Trophoblast cell (in vitro differentiated cells and primary cell): ENCODE measurements at regions not wholly inside any gene's neighbourhood (a gene's known extent, or its start where the extent isn't known, plus 50 kb on each side); places are given as distances from the start of the nearest gene placed in this dataset.
"Not testable (repeated sequence)": the region's sequence is repeated elsewhere in the genome, so short reads cannot be mapped to it uniquely, and the experiment has no call there.

Source experiments
- DNase-seq, 2 donors: peaks; one replicate each; pipeline ENCODE4 v3.0.0-alpha.2; 2016
- H2AFZ ChIP-seq: 2 replicates; pipeline ENCODE4 v1.6.1; 2013; ENCODE audit warnings: low read length, moderate library complexity, mild to moderate bottlenecking; ENCODE audit not compliant: insufficient read depth, poor library complexity
- H2AK5ac ChIP-seq: 2 replicates; pipeline ENCODE4 v1.6.1; 2013; ENCODE audit warnings: mild to moderate bottlenecking, low read length
- H2BK120ac ChIP-seq: 2 replicates; pipeline ENCODE4 v1.6.1; 2013; ENCODE audit warnings: low read length, mild to moderate bottlenecking, moderate library complexity; ENCODE audit not compliant: insufficient read depth, poor library complexity
- H2BK12ac ChIP-seq: 2 replicates; pipeline ENCODE4 v1.6.1; 2013; ENCODE audit warnings: mild to moderate bottlenecking, low read length, moderate library complexity
- H2BK5ac ChIP-seq: 2 replicates; pipeline ENCODE4 v1.6.1; 2013; ENCODE audit warnings: low read length, low read depth, moderate library complexity, mild to moderate bottlenecking; ENCODE audit not compliant: poor library complexity
- H3K14ac ChIP-seq: 2 replicates; pipeline ENCODE4 v1.6.1; 2013; ENCODE audit warnings: mild to moderate bottlenecking, low read length
- H3K18ac ChIP-seq: 2 replicates; pipeline ENCODE4 v1.6.1; 2013; ENCODE audit warnings: mild to moderate bottlenecking, low read length
- H3K23ac ChIP-seq: 2 replicates; pipeline ENCODE4 v1.6.1; 2013; ENCODE audit warnings: low read length
- H3K27ac ChIP-seq: 2 replicates; pipeline ENCODE4 v1.5.1; 2013; ENCODE audit warnings: low read depth, mild to moderate bottlenecking, inconsistent platforms, low read length, moderate library complexity
- H3K27me3 ChIP-seq: 2 replicates; pipeline ENCODE4 v1.6.1; 2013; ENCODE audit warnings: inconsistent platforms, mild to moderate bottlenecking, low read length, moderate library complexity; ENCODE audit not compliant: insufficient read depth
- H3K36me3 ChIP-seq, 2 experiments: 1 replicate in 1 of 2; 2 replicates in 1 of 2; pipeline ENCODE4 v1.6.1; 2013; ENCODE audit warnings: low read length in 2 of 2, mild to moderate bottlenecking in 2 of 2, moderate library complexity in 1 of 2; ENCODE audit not compliant: insufficient read depth in 2 of 2, control insufficient read depth in 1 of 2
- H3K4ac ChIP-seq: 2 replicates; pipeline ENCODE4 v1.6.1; 2013; ENCODE audit warnings: low read depth, mild to moderate bottlenecking, low read length, moderate library complexity
- H3K4me1 ChIP-seq, 2 experiments: 1 replicate in 1 of 2; 2 replicates in 1 of 2; pipeline ENCODE4 v1.6.1; 2013; ENCODE audit warnings: low read length in 2 of 2, mild to moderate bottlenecking in 2 of 2, moderate library complexity in 1 of 2; ENCODE audit not compliant: insufficient read depth in 2 of 2, control insufficient read depth in 1 of 2
- H3K4me2 ChIP-seq: 2 replicates; pipeline ENCODE4 v1.6.1; 2013; ENCODE audit warnings: inconsistent platforms, mild to moderate bottlenecking, low read length, moderate library complexity
- H3K4me3 ChIP-seq: 2 replicates; pipeline ENCODE4 v1.5.1; 2013; ENCODE audit warnings: mild to moderate bottlenecking, low read depth, low read length, inconsistent platforms
- H3K79me1 ChIP-seq: one replicate; pipeline ENCODE4 v1.6.1; 2013; ENCODE audit warnings: low read length
- H3K79me2 ChIP-seq: 2 replicates; pipeline ENCODE4 v1.6.1; 2013; ENCODE audit warnings: low read length, mild to moderate bottlenecking; ENCODE audit not compliant: control insufficient read depth, insufficient read depth, poor library complexity
- H3K9ac ChIP-seq: 2 replicates; pipeline ENCODE4 v1.6.1; 2013; ENCODE audit warnings: mild to moderate bottlenecking, low read length
- H3K9me3 ChIP-seq: 2 replicates; pipeline ENCODE4 v1.6.1; 2013; ENCODE audit warnings: low read depth, mild to moderate bottlenecking, control low read depth, inconsistent platforms, low read length; ENCODE audit not compliant: insufficient read depth
- H4K12ac ChIP-seq: 2 replicates; pipeline ENCODE4 v1.6.1; 2013; ENCODE audit warnings: low read depth, mild to moderate bottlenecking, low read length, moderate library complexity
- H4K8ac ChIP-seq: 2 replicates; pipeline ENCODE4 v1.6.1; 2013; ENCODE audit warnings: low read depth, mild to moderate bottlenecking, low read length, moderate library complexity
- H4K91ac ChIP-seq: one replicate; pipeline ENCODE4 v1.6.1; 2013; ENCODE audit warnings: low read depth, mild to moderate bottlenecking, low read length, moderate library complexity
- WGBS: extraction: QIAGEN DNeasy Blood & Tissue Kit; methylation state at CpG from one replicate; pipeline ENCODE4 v1.1.7; 2013; ENCODE audit warnings: missing lambda C conversion rate; ENCODE audit not compliant: insufficient read length, insufficient coverage; ENCODE audit errors: extremely low coverage; 5-methylcytosine and 5-hydroxymethylcytosine counted together

DNA sequence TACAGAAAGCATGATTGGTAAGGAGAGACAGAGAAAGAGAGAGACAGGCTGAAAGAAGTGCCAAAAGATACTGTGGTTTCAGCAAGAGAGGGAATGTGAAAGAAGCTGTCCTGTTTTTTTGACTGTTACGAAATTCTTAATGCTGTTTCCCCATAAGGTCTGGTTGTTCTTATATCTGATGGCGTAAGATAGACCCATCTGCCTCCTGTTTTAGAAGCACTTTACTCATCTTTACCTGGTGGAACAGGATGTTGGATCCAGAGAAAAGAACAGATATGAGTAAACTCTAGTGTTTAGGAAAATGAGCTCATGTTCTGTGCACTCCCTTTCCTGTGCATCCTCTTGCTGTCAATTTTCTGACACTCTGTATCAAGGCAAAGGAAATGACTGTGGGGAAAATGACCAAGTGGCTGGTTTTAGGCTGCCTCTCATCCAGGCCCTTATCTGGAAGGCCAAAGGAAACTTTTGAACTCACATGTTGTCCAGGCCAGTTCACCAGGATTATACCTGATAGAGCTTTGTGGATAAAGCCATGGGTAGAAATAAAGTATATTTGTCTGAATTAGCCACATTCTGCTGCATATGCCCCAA, 311.7 kb upstream of the HTR2C start:
- Histone ChIP-seq H3K4me1 (no peaks in the 10 kb centered on the region), H4K91ac (no peak overlapping the region), H4K8ac (no peak overlapping the region), H3K79me1 (no peaks in the 10 kb centered on the region), H3K79me2 (no peaks in the 10 kb centered on the region), H2AK5ac (no peak overlapping the region), H3K27ac (peak overlapping the region; percentile 10), H3K23ac (no peak overlapping the region), H2BK5ac (no peak overlapping the region), H3K14ac (no peak overlapping the region), H3K27me3 (no peaks in the 10 kb centered on the region), H3K9me3 (no peaks in the 10 kb centered on the region), H4K12ac (no peak overlapping the region), H3K4ac (no peak overlapping the region), H3K18ac (no peak overlapping the region), H3K4me3 (no peak overlapping the region), H3K4me2 (no peak overlapping the region), H2BK12ac (no peak overlapping the region), H3K36me3 (no peaks in the 10 kb centered on the region), H2AFZ (no peak overlapping the region), H2BK120ac (no peak overlapping the region), H3K9ac (no peak overlapping the region)
- no peak for DNase-seq
- no CpG with 5 or more reads among the region's 2 CpGs for WGBS

GRCh38 chrX:114270371-114270770, 313.5 kb upstream of the HTR2C start:
- not testable (repeated sequence) for H3K9me3 ChIP-seq, H2BK5ac ChIP-seq, H3K36me3 ChIP-seq, H3K27ac ChIP-seq, H3K23ac ChIP-seq, H4K91ac ChIP-seq, H2AFZ ChIP-seq, H3K18ac ChIP-seq, H3K4me1 ChIP-seq, H3K4me3 ChIP-seq, DNase-seq, H2BK12ac ChIP-seq, H4K8ac ChIP-seq, H3K79me1 ChIP-seq, H3K27me3 ChIP-seq, H3K9ac ChIP-seq, H3K14ac ChIP-seq, H2BK120ac ChIP-seq, H3K79me2 ChIP-seq, H2AK5ac ChIP-seq, H4K12ac ChIP-seq, H3K4ac ChIP-seq, H3K4me2 ChIP-seq
- WGBS, result no CpG with 5 or more reads among the region's 21 CpGs

DNA sequence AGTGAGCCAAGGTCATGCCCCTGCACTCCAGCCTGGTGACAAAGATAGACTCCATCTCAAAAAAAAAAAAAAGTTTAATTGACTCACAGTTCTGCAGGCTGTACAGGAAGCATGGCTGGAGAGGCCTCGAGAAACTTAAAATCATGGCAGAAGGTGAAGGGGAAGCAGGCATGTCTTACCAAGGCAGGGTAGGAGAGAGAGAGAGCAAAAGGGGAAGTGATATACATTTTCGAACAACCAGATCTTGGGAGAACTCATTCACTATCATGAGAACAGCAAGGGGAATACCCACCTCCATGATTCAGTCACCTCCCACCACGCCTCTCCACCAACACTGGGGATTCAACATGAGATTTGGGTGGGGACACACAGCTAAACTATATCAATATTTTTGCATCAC, 315.2 kb upstream of the HTR2C start:
- H3K79me1 ChIP-seq, result no peaks in the 10 kb centered on the region
- H4K91ac ChIP-seq, result no peak overlapping the region
- no CpG with 5 or more reads among the region's 3 CpGs for WGBS
- no peak overlapping the region for H3K4me3 ChIP-seq
- H2AFZ ChIP-seq, result no peak overlapping the region
- H3K27me3 ChIP-seq, result no peaks in the 10 kb centered on the region
- no peaks in the 10 kb centered on the region for H3K4me1 ChIP-seq
- no peaks in the 10 kb centered on the region for H3K9me3 ChIP-seq
- no peak overlapping the region for H2BK120ac ChIP-seq
- H3K79me2 ChIP-seq, result no peaks in the 10 kb centered on the region
- H3K9ac ChIP-seq, result no peak overlapping the region
- H3K23ac ChIP-seq, result no peak overlapping the region
- H3K27ac ChIP-seq, result no peak overlapping the region
- H2BK12ac ChIP-seq, result no peak overlapping the region
- no peak overlapping the region for H4K8ac ChIP-seq
- H3K4ac ChIP-seq, result no peak overlapping the region
- no peak overlapping the region for H4K12ac ChIP-seq
- no peak overlapping the region for H3K4me2 ChIP-seq
- H3K14ac ChIP-seq, result no peak overlapping the region
- no peak overlapping the region for H3K18ac ChIP-seq
- no peak overlapping the region for H2BK5ac ChIP-seq
- no peaks in the 10 kb centered on the region for H3K36me3 ChIP-seq
- DNase-seq, result no peak
- H2AK5ac ChIP-seq, result no peak overlapping the region

- Histone ChIP-seq H3K4me2 (no peak overlapping the region), H2AK5ac (no peak overlapping the region), H3K18ac (no peak overlapping the region), H3K79me2 (no peaks in the 10 kb centered on the region), H2AFZ (no peak overlapping the region), H3K23ac (no peak overlapping the region), H4K8ac (no peak overlapping the region), H3K36me3 (no peaks in the 10 kb centered on the region), H4K91ac (no peak overlapping the region), H3K4me3 (no peak overlapping the region), H4K12ac (no peak overlapping the region), H3K4ac (no peak overlapping the region), H2BK5ac (no peak overlapping the region), H3K27ac (no peak overlapping the region), H3K9ac (no peak overlapping the region), H2BK12ac (no peak overlapping the region), H3K27me3 (no peaks in the 10 kb centered on the region), H3K79me1 (no peaks in the 10 kb centered on the region), H3K14ac (no peak overlapping the region), H3K4me1 (no peaks in the 10 kb centered on the region), H2BK120ac (no peak overlapping the region), H3K9me3 (no peaks in the 10 kb centered on the region)
- no peak for DNase-seq
- no CpG with 5 or more reads among the region's 5 CpGs for WGBS
Observed at GRCh38 chrX:114267142-114267541, 316.7 kb upstream of the HTR2C start.
